HL-60/S4 treated with retinoic acid at 250 ng/mL for 4 days and 3 days (cell line): ENCODE measurements at regions not wholly inside any gene's neighbourhood (a gene's known extent, or its start where the extent isn't known, plus 50 kb on each side); places are given as distances from the start of the nearest gene placed in this dataset.

ENCODE experiments used
- in situ Hi-C: fragments of 300-500 bp; cut with MboI; formaldehyde crosslinking; loops from 2 replicates; pipeline ENCODE4 v1.7.0; 2022; ENCODE audit warnings: low sequenced_read_pairs

DNA sequence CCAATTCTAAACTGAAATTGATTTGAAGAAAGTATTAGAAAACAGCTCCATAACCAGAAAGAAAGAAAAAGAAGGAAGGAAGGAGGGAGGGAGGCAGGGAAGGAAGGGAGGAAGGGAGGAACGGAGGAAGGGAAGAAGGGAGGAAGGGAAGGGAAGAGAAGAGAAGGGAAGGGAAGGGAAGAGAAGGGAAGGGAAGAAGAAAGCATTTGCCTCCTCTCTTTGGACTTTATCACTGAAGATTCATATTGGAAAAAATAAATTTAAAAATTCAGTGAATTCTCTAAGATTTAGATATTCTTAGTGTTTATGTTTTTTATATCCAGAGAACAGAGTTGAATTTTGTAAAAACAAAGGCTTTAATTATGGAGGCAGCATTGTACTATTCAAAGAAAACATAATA, 68.5 kb upstream of the NXT1 start:
- in situ Hi-C loops = no loop called here

DNA sequence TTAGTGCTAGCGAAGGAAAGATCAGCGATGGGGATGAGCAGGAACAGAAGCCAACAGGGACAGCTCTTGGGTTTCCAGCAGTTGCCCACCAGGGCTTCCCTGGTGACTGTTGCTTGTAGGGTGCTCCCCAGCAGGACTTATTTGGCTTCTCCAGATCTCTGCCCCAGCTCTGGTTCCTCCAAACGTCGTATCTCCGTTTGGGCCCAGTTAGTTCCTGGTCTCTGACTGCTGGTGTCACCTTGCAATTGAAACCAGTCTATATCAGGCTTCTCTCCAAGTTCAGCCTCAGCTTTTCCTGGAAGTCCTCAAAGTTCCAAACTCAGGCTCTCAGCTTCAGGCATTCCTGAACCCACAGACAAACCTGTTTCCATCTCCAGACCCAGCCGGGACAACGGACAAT, 70.8 kb upstream of the NXT1 start:
- in situ Hi-C loops = no loop called here

DNA sequence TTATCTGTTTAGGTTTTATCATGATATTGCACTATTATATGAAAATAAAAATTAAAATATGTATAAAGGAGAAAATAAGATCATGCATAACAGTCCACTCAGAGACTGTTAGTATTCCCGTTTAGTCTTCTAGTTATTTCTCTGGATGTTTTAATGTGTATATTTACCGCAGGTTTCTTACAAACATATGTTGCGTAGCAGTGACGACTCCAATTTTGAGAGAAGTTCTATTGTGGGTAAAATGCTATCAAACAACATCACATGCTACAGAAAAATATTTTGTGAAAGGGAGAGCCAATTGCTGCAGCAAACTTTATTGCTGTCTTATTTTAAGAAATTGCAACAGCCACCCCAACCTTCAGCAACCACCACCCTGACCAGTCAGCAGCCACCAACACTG, 72.4 kb upstream of the NXT1 start:
- in situ Hi-C loops = no loop called here

DNA sequence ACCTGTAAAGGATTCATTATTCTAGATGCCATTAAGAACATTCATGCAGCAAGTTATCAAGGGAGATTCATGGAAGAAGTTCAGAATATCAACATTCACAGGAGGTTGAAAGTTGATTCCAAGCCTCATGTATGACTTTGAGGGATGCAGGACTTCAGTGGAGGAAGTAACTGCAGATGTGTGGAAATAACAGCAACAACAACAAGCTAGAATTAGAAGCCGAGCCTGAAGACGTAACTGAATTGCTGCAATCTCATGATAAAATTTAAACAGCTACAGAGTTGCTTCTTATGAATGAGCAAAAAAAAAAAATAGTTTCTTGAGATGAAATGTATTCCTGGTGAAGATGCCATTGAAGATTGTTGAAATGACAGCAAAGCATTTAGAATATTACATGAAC, 73.3 kb upstream of the NXT1 start:
- in situ Hi-C loops = no loop called here

DNA sequence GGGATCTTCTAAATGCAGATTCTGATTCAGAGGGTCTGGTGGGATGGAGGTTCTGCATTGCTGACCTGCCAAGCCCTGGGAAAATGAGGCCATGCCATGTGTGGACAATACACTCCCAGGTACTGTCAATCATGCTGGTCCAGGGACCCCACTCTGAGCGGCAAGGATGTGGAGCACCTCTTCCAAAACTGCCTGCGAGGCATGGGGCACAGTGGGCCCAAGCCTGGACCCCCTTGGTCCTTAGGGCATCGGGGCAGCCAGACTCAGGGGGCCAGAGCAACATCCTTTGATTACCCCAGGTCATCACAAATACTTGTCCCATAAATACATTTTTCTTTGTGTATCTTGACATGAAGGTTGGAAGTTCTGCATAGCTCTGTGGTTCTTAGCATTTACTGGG, 76.8 kb upstream of the NXT1 start:
- in situ Hi-C loops = no loop called here

DNA sequence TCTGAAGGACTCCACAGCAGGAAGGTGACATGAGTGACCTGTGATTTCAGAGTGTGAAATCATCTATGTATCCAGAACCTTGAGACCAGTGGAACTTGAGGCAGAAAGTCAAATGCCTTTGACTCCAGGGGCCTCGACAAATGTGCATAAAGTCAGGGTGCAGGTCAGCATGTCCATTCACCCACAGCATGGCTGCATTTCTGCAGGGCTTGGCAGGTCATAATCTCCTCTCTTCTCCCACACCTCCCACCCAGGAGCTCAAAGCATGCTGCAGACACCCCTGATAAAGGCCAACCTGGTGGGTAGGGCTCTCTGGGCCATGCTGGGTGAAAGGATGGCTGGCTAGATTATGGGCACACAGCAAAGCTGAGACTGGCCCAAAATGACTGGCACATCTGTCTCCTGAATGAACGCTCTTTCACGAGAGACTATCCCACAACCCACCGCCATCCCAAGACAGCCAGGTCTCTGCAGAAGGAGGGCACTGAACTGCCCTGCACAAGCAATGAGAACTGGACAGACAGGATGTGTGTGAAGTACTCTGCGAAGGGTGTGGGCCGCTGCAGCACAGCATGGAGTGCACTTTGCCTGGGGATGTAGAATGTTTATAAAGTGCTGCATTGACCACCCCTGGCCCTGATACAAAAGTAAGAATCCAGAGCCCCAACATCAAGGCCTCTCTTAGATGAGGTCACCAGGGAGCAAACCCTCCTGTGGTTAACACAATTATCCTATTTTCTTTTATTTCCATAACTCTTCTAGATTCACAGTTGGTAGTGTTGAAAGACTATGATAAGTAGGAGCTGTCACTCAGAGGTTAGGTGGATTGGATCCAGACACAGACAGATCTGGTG, 78.2 kb upstream of the NXT1 start:
- in situ Hi-C loops = no loop called here

DNA sequence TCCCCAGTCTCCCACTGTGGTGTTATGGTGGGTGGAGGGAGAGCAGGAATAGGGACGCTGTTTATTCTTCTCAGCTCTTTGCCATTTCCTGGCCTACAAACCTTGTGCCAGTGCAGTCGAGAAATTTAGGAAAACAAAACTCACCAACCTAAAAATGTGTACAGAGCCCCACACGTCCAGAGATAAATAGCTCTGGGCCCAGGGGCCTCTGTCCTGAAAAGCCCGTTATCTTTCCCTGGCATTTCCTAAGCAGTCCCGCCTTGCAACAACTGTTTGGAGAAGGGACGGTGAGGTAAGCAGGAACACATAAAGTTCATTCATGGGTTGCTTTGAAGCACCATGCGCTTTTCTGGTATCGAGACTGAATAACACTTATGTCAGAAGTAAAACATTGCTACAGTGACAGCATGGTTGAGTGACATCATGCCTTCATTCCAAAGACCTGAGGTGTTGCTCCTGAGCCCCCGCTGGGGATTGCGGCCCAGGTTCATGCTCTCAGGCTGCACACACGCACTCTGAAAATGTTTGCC, 80.1 kb upstream of the NXT1 start:
- in situ Hi-C loops = no loop called here

DNA sequence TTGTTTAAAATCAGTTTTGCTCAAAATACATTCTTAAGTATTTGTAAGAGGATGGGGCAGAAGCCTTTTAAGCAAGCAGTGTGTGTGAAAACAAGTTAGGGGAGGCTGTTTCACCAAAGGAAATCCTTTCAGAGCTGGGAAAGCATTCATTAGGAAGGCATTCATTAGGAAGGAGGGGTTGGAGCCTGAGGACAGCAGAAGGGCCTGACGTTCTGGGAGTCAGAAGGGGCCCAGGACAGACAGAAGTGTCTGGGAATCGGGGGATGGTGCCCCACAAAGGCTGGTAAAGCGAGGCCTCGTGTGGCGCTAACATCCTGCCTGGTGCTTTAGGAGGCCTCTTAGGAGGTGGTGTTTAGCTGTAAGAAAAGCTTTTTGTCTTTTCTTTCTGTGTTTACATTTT, 80.6 kb upstream of the NXT1 start:
- in situ Hi-C loops = no loop called here

DNA sequence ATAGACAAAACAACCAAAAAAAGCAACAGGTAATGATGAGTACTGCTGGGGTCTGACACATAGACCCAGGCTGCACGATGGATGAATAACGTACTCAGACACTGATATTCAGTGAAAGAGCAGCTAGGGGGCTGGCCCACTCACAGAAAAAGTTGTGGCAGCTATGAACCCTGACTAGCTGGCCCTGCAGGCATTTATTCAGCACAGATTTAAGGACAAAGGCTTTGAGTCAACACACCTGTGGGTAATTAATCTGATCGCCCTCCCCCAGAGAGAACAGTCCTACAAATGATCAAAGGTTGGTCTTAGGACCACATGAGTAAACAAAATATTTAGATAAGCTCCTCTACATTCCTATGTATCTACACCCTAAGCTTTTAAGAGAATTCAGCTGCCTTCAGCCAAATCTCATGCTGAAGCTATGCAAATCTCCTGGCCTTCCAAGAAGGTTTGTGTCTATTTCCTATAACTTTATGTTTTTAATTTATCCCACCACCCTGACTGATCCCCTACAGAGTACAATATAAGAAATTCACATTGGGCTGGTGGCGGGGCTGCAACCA, 81.7 kb upstream of the NXT1 start:
- in situ Hi-C loops = no loop called here

DNA sequence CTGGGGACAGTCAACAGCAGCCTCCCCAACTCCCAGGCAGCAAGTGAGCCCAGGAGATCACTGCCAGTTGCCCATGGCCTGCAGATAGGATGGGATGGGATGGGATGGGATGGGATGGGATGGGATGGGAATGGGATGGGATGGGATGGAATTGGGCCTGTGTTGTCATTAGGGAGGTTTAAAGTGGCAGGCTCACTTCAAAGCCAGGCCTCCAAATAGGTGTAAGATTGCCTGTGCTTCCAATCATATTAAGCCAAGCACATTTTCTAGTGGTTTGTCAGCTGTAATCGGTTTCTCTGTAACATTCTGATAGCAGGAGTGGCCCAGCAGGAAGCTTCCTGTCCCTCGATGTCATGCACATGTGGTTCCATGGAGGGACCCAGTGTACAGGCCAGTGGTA, 82.7 kb upstream of the NXT1 start:
- in situ Hi-C loops = no loop called here

DNA sequence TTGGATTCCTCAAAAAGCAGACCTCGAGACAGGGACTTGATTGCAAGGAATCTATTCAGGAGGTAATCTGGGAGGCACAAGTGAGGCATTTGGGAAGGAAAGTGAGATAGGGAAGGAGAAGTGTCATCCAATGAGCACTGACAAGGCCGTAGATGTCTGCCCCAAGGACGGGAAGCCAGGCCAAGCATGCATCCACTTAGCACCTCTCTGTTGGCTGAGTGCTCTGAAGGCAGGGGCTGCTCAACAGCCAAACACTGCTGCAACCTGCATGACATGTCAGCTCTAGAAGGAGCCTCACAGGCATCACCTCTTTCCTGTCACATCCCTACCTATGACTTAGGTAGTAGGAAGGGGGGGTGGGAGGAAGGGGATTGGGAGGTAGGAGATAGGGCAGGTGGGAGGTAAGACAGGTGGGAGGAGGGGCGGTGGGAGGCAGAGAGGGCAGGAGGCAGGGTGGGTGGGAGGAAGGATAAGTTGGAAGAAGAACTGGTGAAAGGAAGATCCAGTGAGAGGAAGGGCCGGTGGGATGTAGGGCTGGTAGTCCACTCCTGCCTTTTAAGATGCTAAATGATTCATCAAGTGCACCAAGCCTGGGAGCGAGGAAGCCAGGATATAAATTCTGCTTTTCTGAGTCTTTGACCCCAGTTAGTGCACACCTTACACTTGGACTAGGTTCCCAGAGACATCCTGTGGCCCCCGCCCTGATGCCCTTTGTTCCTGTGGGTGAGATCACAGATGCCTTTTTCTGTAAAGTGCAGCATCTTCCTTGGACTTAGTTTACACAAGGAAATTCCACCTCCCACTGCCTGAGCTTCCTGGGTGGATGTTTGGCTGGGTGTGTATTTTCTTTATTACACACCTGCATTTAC, 83.8 kb upstream of the NXT1 start:
- in situ Hi-C loops = no loop called here

DNA sequence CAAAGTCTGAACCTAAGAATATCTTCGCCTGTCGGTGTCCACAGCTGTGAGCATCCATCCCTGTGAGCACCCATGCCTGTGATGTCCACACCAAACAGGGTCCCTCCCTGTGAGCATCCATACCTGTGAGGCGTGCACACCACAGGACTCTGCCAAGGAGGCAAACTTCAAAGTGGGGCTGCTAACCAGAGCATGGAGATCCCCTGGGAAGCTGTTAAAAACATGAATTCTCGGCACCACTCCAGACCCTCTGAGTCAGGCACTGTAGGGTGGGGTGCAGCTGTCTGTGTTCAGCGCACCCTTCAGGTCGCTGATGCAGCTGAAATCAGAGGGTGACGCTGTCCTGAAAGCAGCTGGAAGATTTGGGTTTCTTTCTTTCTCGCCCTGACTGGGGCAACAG, 85.4 kb upstream of the NXT1 start:
- in situ Hi-C loops = no loop called here

DNA sequence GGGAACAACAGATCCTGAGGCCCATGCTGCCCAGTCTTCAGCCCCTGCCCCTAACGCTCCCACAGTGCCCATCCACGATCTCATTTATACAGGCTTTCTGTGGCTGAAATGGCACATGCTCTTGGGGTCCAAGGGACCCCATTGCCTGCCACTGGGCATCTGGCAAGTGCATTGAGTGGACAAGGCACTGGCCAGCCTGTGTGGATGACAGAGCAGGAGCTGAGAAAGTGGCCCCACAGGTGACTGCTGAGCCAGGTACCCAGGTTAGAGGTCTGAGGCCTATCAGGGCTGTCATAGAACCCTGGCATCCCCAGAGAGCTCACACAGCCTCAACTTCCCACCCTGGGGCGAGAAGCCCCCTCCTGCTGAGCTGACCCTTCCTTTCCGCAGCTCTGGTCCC, 86.0 kb upstream of the NXT1 start:
- in situ Hi-C loops = no loop called here

DNA sequence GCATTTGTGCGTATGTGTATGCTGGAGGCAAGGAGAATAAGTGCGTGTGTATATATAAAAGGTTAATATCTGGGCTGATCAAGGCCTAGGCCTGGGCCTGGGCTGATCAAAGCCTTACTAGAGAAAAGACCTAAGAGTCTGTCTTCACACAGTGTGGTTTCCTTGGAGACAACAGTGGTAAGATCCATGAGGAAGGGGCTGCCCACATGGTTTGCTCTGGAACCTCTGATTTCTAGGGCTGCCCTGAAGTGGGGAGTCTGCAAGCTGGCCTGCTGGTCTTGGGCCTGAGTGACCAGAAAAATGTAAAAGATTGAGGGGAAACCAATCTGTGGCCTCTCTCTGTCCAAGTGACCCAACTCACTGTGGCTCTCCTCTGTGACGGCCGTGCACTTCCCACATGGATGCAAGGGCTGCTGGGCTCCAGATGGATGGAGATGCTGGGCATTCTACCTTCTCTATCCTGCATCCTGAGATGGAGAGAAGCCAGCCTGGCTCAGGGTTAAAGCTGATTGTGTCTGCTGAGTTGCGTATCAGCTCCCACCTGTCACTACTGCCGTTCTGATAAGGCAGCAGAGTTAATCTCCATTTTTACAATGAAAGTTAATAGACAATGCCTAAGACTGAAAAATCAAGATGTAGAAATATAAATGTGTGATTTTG, 90.3 kb upstream of the NXT1 start:
- in situ Hi-C loops = no loop called here

DNA sequence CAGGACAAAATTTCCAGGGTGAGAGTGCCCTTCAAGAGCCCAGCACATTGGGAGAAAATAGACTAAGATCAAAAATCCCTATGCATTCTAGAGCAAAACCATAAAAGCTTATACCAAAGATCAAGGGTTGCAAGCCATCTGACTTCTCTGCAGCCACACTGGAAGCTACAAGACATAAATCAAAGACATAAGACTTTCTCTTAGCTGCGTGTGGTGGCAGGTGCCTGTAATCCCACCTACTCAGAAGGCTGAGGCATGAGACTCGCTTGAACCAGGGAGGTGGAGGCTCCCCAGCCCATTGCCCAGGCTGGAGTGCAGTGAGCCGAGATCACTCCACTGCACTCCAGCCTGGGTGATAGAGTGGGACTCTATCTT, 91.9 kb upstream of the NXT1 start:
- in situ Hi-C loops = no loop called here

DNA sequence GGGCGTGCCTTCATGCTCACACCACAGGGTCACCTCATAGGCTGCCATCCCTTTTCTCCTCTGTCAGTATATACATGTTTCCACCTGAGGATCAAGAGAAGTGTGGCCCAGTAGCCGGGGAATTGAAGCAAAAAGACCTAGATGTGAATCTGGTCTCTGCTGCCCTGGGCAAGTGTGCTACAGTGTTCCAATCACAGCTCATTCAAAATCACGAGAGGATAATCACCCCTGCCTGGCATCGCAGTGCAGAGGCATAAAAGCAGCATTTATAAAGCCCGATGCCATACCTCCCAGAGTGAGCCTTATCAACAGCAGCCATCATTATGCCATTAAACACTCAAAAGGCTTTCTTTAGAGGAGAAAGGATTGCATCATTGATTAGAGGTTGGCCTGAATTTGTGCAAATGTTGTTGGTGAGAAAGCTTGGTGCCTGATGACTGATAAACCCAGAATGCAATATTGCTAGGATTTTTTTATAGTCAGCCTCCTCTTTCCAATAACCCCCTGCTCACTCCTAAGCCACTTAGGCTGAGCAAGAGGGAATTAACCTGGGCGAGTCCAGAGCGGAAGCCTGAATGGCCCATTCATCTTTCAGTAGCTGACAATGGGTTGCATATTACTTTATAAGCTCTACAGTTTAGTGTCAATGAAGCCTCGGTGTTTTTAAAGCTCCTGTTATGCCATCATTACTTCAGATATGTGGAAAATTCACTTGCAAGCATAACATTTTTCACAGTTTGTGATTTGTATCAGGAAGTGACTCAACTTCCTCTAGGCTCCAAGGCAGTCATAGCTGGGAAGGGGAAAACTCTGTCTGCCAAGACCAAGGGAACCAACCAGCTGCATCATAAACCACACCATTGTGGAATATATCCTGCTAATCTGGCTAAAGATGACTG, 92.5 kb upstream of the NXT1 start:
- in situ Hi-C loops = no loop called here

DNA sequence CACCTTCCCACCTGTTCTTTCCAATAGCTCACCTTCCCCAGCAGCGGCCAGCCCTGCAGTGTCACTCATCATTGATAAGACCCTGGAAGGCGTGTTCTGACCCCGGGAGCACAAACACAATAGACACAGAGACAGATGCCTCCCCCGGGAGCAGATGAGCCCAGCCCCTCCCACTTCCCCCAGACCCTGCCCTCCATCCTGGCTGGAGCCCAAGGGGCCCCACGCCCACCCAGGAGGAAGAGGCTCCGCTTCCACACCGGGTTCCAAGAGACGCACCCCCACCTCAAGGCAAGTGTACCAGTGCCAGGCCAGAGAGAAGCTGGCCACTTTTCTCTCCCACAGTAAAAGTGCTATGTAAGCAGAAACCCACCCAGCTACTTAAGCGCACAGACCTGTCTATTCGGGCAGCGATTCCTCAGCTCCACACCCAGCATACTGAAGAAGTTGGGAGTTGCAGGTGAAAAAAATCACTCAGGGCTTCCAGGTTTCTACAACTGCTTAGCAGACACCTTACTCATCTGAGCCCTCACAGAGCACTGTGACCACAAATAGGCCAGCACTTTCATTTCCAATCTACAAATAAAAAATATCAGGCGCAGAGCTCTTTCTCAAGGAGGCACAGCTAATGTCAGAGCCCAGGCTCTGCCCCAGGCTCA, 93.4 kb upstream of the NXT1 start:
- in situ Hi-C loops = no loop called here

DNA sequence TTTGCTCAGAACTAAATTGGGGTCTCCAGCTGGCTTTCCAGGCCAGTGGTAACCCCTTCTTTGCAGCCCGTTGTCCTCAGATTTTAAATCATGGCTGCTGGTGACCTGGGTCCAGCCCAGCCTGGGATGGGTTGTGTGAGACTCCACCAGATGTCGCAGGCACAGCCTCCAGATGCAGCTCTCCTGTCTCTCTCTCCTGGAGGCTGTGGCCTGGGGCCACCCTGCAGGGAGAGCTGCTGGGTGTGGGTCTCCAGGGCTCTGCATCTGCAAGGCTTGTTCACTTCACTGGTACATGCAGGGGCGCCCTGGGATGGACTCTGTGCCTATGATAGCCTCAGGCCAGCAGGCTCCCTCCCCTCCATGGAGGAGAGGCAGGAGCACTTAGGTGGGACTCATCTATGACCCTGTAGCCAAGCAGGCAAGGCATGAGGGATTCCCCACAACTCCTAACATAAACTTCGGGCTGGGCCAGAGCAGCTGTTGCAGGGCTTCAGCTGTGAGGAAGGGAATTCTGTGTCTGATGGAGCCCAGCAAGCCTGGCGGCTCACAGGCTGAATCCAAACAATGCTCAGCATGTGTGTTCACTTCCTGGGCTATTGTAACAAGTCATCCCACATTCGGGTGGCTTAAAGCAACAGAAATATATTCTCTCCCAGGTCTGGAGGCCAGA, 94.7 kb upstream of the NXT1 start:
- in situ Hi-C loops = no loop called here

DNA sequence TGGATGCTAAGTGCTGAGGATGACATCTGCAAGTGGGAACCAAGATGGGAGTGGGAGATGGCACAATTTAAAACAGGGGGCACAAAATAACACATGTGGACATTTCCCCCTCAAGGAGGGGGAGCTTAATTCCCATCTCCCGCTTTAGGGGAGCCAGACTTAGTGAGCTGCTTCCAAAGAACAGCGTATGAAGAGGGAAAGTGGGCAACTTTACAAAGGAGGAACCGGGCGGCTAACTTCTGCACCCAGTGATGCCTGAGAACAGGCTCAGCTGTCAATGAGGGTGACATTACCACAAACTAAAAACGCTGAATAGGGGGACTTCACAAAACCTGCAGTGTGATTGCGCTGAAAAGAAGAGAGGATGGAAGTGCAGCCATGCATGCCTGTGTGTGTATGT, 95.5 kb upstream of the NXT1 start:
- in situ Hi-C loops = no loop called here
